Heart left ventricle (tissue), 16 donors: ENCODE measurements at regions not wholly inside any gene's neighbourhood (a gene's known extent, or its start where the extent isn't known, plus 50 kb on each side); places are given as distances from the start of the nearest gene placed in this dataset.

ENCODE experiments used
- ATAC-seq, 4 donors: fragments of 200-7000 bp; cut with Tn5 transposase; one replicate each; pipeline ENCODE4 v1.9.1; 2020 to 2022; ENCODE audit warnings: moderate library complexity in 4 of 4, mild to moderate bottlenecking in 3 of 4, moderate number of reproducible peaks in 1 of 4
- DNase-seq, 5 donors: peaks; one replicate each; pipeline ENCODE4 v3.0.0-alpha.2; 2020
- H3K27ac ChIP-seq, 12 donors: fragments of 200-600 bp; sonication (generic) in 4 of 12; one replicate each; pipeline versions ENCODE4 v1.5.0 to v1.8.0; 2016 to 2022; ENCODE audit warnings: mild to moderate bottlenecking in 2 of 12
- H3K27me3 ChIP-seq, 9 donors: fragments of 200-600 bp; sonication (generic) in 2 of 9; one replicate each; pipeline versions ENCODE4 v1.5.1 to v1.8.0; 2016 to 2022; ENCODE audit warnings: mild to moderate bottlenecking in 3 of 9
- H3K36me3 ChIP-seq, 9 donors: fragments of 200-600 bp; sonication (generic) in 2 of 9; one replicate each; pipeline versions ENCODE4 v1.5.0 to v1.8.0; 2018 to 2022; ENCODE audit warnings: mild to moderate bottlenecking in 2 of 9
- H3K4me1 ChIP-seq, 12 donors: fragments of 200-600 bp; sonication (generic) in 4 of 12; one replicate each; pipeline versions ENCODE4 v1.5.0 to v1.8.0; 2016 to 2022; ENCODE audit warnings: mild to moderate bottlenecking in 3 of 12
- H3K4me3 ChIP-seq, 12 donors: fragments of 200-600 bp; sonication (generic) in 4 of 12; one replicate each; pipeline versions ENCODE4 v1.5.0 to v1.8.0; 2017 to 2022; ENCODE audit warnings: mild to moderate bottlenecking in 9 of 12, moderate library complexity in 4 of 12
- H3K9me3 ChIP-seq, 12 donors: fragments of 200-600 bp; sonication (generic) in 4 of 12; one replicate each; pipeline versions ENCODE4 v1.5.0 to v1.8.0; 2016 to 2022; ENCODE audit warnings: mild to moderate bottlenecking in 1 of 12
- CTCF ChIP-seq, 12 donors: fragments of 200-600 bp; sonication (generic) in 4 of 12; IDR thresholded peaks; one replicate each; pipeline versions ENCODE4 v1.5.0 to v1.8.0; 2018 to 2022; ENCODE audit warnings: antibody characterized with exemption in 12 of 12, mild to moderate bottlenecking in 5 of 12
- POLR2A ChIP-seq, 2 donors: fragments of 450-650 bp; IDR thresholded peaks; one replicate each; pipeline ENCODE4 v1.6.1; 2017; ENCODE audit warnings: antibody characterized with exemption in 2 of 2, mild to moderate bottlenecking in 2 of 2, moderate library complexity in 2 of 2
- WGBS, 4 donors: extraction: QIAGEN DNeasy Blood & Tissue Kit in 2 of 4; methylation state at CpG; one replicate each; pipeline versions ENCODE4 v1.1.5 to v1.1.7; 2013 to 2018; 5-methylcytosine and 5-hydroxymethylcytosine counted together
- intact Hi-C, 10 donors: fragments of 100-400 bp; cut with DNase I; formaldehyde crosslinking; loops; one replicate each; pipeline versions ENCODE4 v1.11.1 to v1.14.2; 2022
- donor health status: ischemic (EF 13 %, LVEDD 7.1; RV severe dilation, severe dysfunction).
- donor health status: healthy with polysubstance abuse.
- donor health status: DM: no; HTN: yes; CAD: no.
- donor health status: DM: no; HTN: no; CAD: no.
- donor health status: ischemic (EF 25% LVEDD 6.9; RV normal size, moderate dysfunction).
- donor health status: ischemic (EF 25% LVEDD 5.7; RV mildly dilated, moderate dysfunction).
- donor health status: healthy.
- donor health status: DM: yes; HTN: yes; CAD: no.
- donor health status: ischemic (EF 35%, LVEDD 5.7; RV mildly dilated, moderate dysfunction).
- donor health status: nonischemic (EF 11% LVEDD 7.7; RV severe dilation, severe dysfunction).
- donor health status: DM: yes; HTN: yes; CAD: no.
- donor health status: PGD.
- donor health status: ischemic (EF 29% LVEDD 5.4; RV normal size, mild dysfunction).
- donor health status: nonischemic (EF 23%, LVEDD 6.1; RV moderate dilation, normal function).

- no peak overlapping the region for H3K27ac ChIP-seq
- H3K36me3 ChIP-seq: no peaks in the 10 kb centered on the region
- DNase-seq (no peak), ATAC-seq (no peak)
- no peak overlapping the region for H3K4me3 ChIP-seq
- no peaks in the 10 kb centered on the region for H3K27me3 ChIP-seq
- H3K4me1 ChIP-seq: no peaks in the 10 kb centered on the region
- H3K9me3 ChIP-seq: peaks cover 0 to 2% (median 0%) of the 10 kb centered on the region in 12 donors
- TF ChIP-seq POLR2A (IDR thresholded peaks at IDR 0.05): no peak
- no peak for TF ChIP-seq CTCF (IDR thresholded peaks at IDR 0.05)
- intact Hi-C loops: no loop called here
Measured at GRCh38 chr17:71495420-71495819, 625.4 kb upstream of the SOX9 start.

GRCh38 chr17:71496552-71496951 lies 624.3 kb upstream of the SOX9 start:
- intact Hi-C loops: no loop called here
- Histone ChIP-seq H3K4me3 (no peak overlapping the region), H3K9me3 (peaks cover 0 to 2% (median 0%) of the 10 kb centered on the region in 12 donors), H3K36me3 (no peaks in the 10 kb centered on the region), H3K27me3 (no peaks in the 10 kb centered on the region), H3K27ac (no peak overlapping the region), H3K4me1 (no peaks in the 10 kb centered on the region)
- whole genome bisulfite sequencing, 4 donors: 74 to 77% (median 76%) methylated on average over 2 of the region's 2 CpGs
- ATAC-seq: no peak
- TF ChIP-seq POLR2A (IDR thresholded peaks at IDR 0.05): no peak
- no peak for TF ChIP-seq CTCF (IDR thresholded peaks at IDR 0.05)
- no peak for DNase-seq

GRCh38 chr17:71500761-71501555 lies 619.9 kb upstream of the SOX9 start:
- intact Hi-C loops: no loop called here
- H3K9me3 ChIP-seq: no peaks in the 10 kb centered on the region
- WGBS, 4 donors: 46 to 50% (median 49%) methylated on average over 3 of the region's 3 CpGs

GRCh38 chr17:71501711-71502110 lies 619.1 kb upstream of the SOX9 start:
- DNase-seq (no peak), ATAC-seq (no peak)
- H3K4me1 ChIP-seq: no peaks in the 10 kb centered on the region
- 92 to 96% (median 95%) methylated on average over 1 of the region's 1 CpG for WGBS, 4 donors
- peaks cover 0 to 4% (median 0%) of the 10 kb centered on the region in 9 donors for H3K27me3 ChIP-seq
- no peaks in the 10 kb centered on the region for H3K9me3 ChIP-seq
- H3K27ac ChIP-seq: no peak overlapping the region
- intact Hi-C loops: no loop called here
- H3K4me3 ChIP-seq: no peak overlapping the region
- no peak for TF ChIP-seq POLR2A (IDR thresholded peaks at IDR 0.05)
- no peak for TF ChIP-seq CTCF (IDR thresholded peaks at IDR 0.05)
- no peaks in the 10 kb centered on the region for H3K36me3 ChIP-seq

More at GRCh38 chr17:71500761-71501555, 619.9 kb upstream of the SOX9 start:
- TF ChIP-seq CTCF (IDR thresholded peaks at IDR 0.05) (no peak), POLR2A (IDR thresholded peaks at IDR 0.05) (no peak)
- no peak for ATAC-seq
- Histone ChIP-seq H3K27me3 (no peaks in the 10 kb centered on the region), H3K4me1 (no peaks in the 10 kb centered on the region), H3K27ac (no peak overlapping the region), H3K36me3 (no peaks in the 10 kb centered on the region), H3K4me3 (no peak overlapping the region)
- no peak for DNase-seq
